ENCODE measurements at regions not wholly inside any gene's neighbourhood (a gene's known extent, or its start where the extent isn't known, plus 50 kb on each side); places are given as distances from the start of the nearest gene placed in this dataset.

GRCh38 chr5:93904917-93905316 lies 163.5 kb upstream of the POU5F2 start:
- intact Hi-C loops (cut with DNase I; ENCODE audit: low total_unique reads), result no loop called here
- no peak for TF ChIP-seq CTCF (IDR thresholded peaks at IDR 0.05)
- Histone ChIP-seq H3K27me3 (no peaks in the 10 kb centered on the region), H3K4me1 (no peaks in the 10 kb centered on the region), H3K36me3 (no peaks in the 10 kb centered on the region), H3K4me3 (no peak overlapping the region), H3K27ac (no peak overlapping the region), H3K9me3 (no peaks in the 10 kb centered on the region)
- DNase-seq, result no peak

GRCh38 chr5:93902288-93902687 lies 160.9 kb upstream of the POU5F2 start:
- intact Hi-C loops (cut with DNase I; ENCODE audit: low total_unique reads), result no loop called here
- no peaks in the 10 kb centered on the region for H3K9me3 ChIP-seq
- H3K4me1 ChIP-seq, result no peaks in the 10 kb centered on the region
- no peak overlapping the region for H3K27ac ChIP-seq
- no peaks in the 10 kb centered on the region for H3K27me3 ChIP-seq
- no peak overlapping the region for H3K4me3 ChIP-seq
- TF ChIP-seq CTCF (IDR thresholded peaks at IDR 0.05), result no peak
- H3K36me3 ChIP-seq, result no peaks in the 10 kb centered on the region
- no peak for DNase-seq

- no peak for DNase-seq
- intact Hi-C loops (cut with DNase I; ENCODE audit: low total_unique reads), result no loop called here
- H3K36me3 ChIP-seq, result no peaks in the 10 kb centered on the region
- TF ChIP-seq CTCF (IDR thresholded peaks at IDR 0.05), result no peak
- no peaks in the 10 kb centered on the region for H3K9me3 ChIP-seq
- H3K4me3 ChIP-seq, result no peak overlapping the region
- no peaks in the 10 kb centered on the region for H3K4me1 ChIP-seq
- H3K27ac ChIP-seq, result no peak overlapping the region
- no peaks in the 10 kb centered on the region for H3K27me3 ChIP-seq
Measured at GRCh38 chr5:93899026-93899600, 157.7 kb upstream of the POU5F2 start.

- Histone ChIP-seq H3K27ac (no peak overlapping the region), H3K4me1 (no peaks in the 10 kb centered on the region), H3K4me3 (no peak overlapping the region), H3K27me3 (no peaks in the 10 kb centered on the region), H3K9me3 (no peaks in the 10 kb centered on the region), H3K36me3 (no peaks in the 10 kb centered on the region)
- TF ChIP-seq CTCF (IDR thresholded peaks at IDR 0.05), result no peak
- DNase-seq, result no peak
- intact Hi-C loops (cut with DNase I; ENCODE audit: low total_unique reads), result no loop called here
Measured at GRCh38 chr5:93894601-93895354, 153.4 kb upstream of the POU5F2 start.

GRCh38 chr5:93893075-93893474 lies 151.7 kb upstream of the POU5F2 start:
- DNase-seq, result no peak
- H3K9me3 ChIP-seq, result no peaks in the 10 kb centered on the region
- intact Hi-C loops (cut with DNase I; ENCODE audit: low total_unique reads), result no loop called here
- no peaks in the 10 kb centered on the region for H3K36me3 ChIP-seq
- no peaks in the 10 kb centered on the region for H3K4me1 ChIP-seq
- H3K4me3 ChIP-seq, result no peak overlapping the region
- H3K27me3 ChIP-seq, result no peaks in the 10 kb centered on the region
- no peak overlapping the region for H3K27ac ChIP-seq
- no peak for TF ChIP-seq CTCF (IDR thresholded peaks at IDR 0.05)

Data from tibial artery (tissue), 4 donors.